H1 (cell line): ENCODE measurements at regions not wholly inside any gene's neighbourhood (a gene's known extent, or its start where the extent isn't known, plus 50 kb on each side); places are given as distances from the start of the nearest gene placed in this dataset.

ENCODE experiments used
- CTCF ChIA-PET: fragments of 300-600 bp; sonication (Branson Sonifier 250); formaldehyde crosslinking; loops from one replicate; lab custom pipeline; 2021; ENCODE audit not compliant: partially characterized antibody; lab: Charles Lee
- POLR2A ChIA-PET: fragments of 300-600 bp; sonication (Branson Sonifier 250); formaldehyde crosslinking; loops from one replicate; lab custom pipeline; 2021; ENCODE audit warnings: inconsistent platforms; ENCODE audit not compliant: partially characterized antibody; lab: Charles Lee
- DNase-seq, 2 experiments: peaks; one replicate each; pipeline versions ENCODE4 v3.0.0 to v3.0.0-alpha.2; 2010 to 2022; ENCODE audit warnings: low spot score in 2 of 2, low read depth in 1 of 2, mixed read lengths in 1 of 2
- FAIRE-seq: peaks from 2 replicates; lab custom pipeline; 2011; peaks lifted over from hg19 to GRCh38; lab: Jason Lieb, UNC
- H2AFZ ChIP-seq: 2 replicates; pipeline ENCODE4 v1.8.1; 2012; ENCODE audit warnings: low read length, inconsistent platforms
- H2AK5ac ChIP-seq: 2 replicates; pipeline ENCODE4 v1.6.1; 2013; ENCODE audit warnings: low read depth, low read length
- H2BK120ac ChIP-seq: replicated peaks from 2 replicates; pipeline ENCODE3; 2013; ENCODE audit warnings: low read depth, low read length, inconsistent platforms
- H2BK12ac ChIP-seq: 2 replicates; pipeline ENCODE4 v1.6.1; 2013; ENCODE audit warnings: low read depth, low read length
- H2BK15ac ChIP-seq: 2 replicates; pipeline ENCODE4 v1.6.1; 2013; ENCODE audit warnings: low read length
- H2BK20ac ChIP-seq: 2 replicates; pipeline ENCODE4 v1.6.1; 2013; ENCODE audit warnings: low read length
- H2BK5ac ChIP-seq: 2 replicates; pipeline ENCODE4 v1.6.1; 2013; ENCODE audit warnings: low read depth, low read length
- H3K14ac ChIP-seq: 2 replicates; pipeline ENCODE4 v1.6.1; 2013; ENCODE audit warnings: inconsistent platforms; ENCODE audit not compliant: insufficient read length
- H3K18ac ChIP-seq: 2 replicates; pipeline ENCODE4 v1.6.1; 2013; ENCODE audit warnings: low read length; ENCODE audit errors: extremely low read depth
- H3K23ac ChIP-seq: 2 replicates; pipeline ENCODE4 v1.6.1; 2013; ENCODE audit warnings: inconsistent platforms; ENCODE audit not compliant: insufficient read length
- H3K23me2 ChIP-seq: 2 replicates; pipeline ENCODE4 v1.6.1; 2013; ENCODE audit warnings: low read depth, low read length
- H3K27ac ChIP-seq: 2 replicates; pipeline ENCODE4 v1.6.1; 2011; ENCODE audit warnings: low read depth, low read length, inconsistent platforms
- H3K27me3 ChIP-seq, 4 experiments: replicated peaks in 1 of 4; 1 replicate in 1 of 4; 2 replicates in 3 of 4; pipeline versions ENCODE4 v1.6.1 to v1.8.1; 2011 to 2013; ENCODE audit warnings: low read length in 3 of 4, mild to moderate bottlenecking in 3 of 4, inconsistent platforms in 2 of 4, mixed read lengths in 2 of 4, moderate library complexity in 1 of 4; ENCODE audit not compliant: control insufficient read depth in 3 of 4, insufficient read depth in 3 of 4; ENCODE audit errors: extremely low read depth in 1 of 4
- H3K36me3 ChIP-seq, 4 experiments: 2 replicates each; pipeline versions ENCODE4 v1.6.1 to v1.8.1; 2011 to 2013; ENCODE audit warnings: mild to moderate bottlenecking in 4 of 4, low read length in 3 of 4, moderate library complexity in 2 of 4, control low read depth in 1 of 4, inconsistent platforms in 1 of 4; ENCODE audit not compliant: insufficient read depth in 4 of 4, control insufficient read depth in 2 of 4
- H3K4ac ChIP-seq: replicated peaks from 2 replicates; pipeline ENCODE3; 2013; ENCODE audit warnings: low read length, low read depth, mixed read lengths, inconsistent platforms; ENCODE audit not compliant: insufficient read length
- H3K4me1 ChIP-seq, 4 experiments: replicated peaks in 1 of 4; 1 replicate in 1 of 4; 2 replicates in 3 of 4; pipeline versions ENCODE4 v1.6.1 to v1.8.1; 2011 to 2013; ENCODE audit warnings: low read length in 3 of 4, inconsistent platforms in 2 of 4, mixed read lengths in 1 of 4; ENCODE audit not compliant: insufficient read depth in 4 of 4, control insufficient read depth in 3 of 4
- H3K4me2 ChIP-seq, 2 experiments: 2 replicates each; pipeline versions ENCODE4 v1.6.1 to v1.8.1; 2011 to 2013; ENCODE audit warnings: low read depth in 2 of 2, low read length in 2 of 2, control low read depth in 1 of 2, inconsistent platforms in 1 of 2, mild to moderate bottlenecking in 1 of 2; ENCODE audit not compliant: insufficient read depth in 1 of 2
- H3K4me3 ChIP-seq, 4 experiments: fragments of 200-600, 300-600 bp in 1 of 4; sonication (generic), shearing (Covaris generic), sonication (Bioruptor Twin) in 1 of 4; 2 replicates each; pipeline versions ENCODE4 v1.5.1 to v1.8.1; 2011 to 2016; ENCODE audit warnings: low read length in 4 of 4, low read depth in 3 of 4, control low read depth in 2 of 4, inconsistent platforms in 2 of 4, mild to moderate bottlenecking in 2 of 4, mixed read lengths in 1 of 4, moderate library complexity in 1 of 4; ENCODE audit not compliant: insufficient read depth in 2 of 4; ENCODE audit errors: extremely low read depth in 1 of 4
- H3K56ac ChIP-seq: replicated peaks from 2 replicates; pipeline ENCODE3; 2013; ENCODE audit warnings: low read depth, mild to moderate bottlenecking, mixed read lengths, low read length, inconsistent platforms; ENCODE audit not compliant: insufficient read length
- H3K79me1 ChIP-seq: 2 replicates; pipeline ENCODE4 v1.6.1; 2013; ENCODE audit warnings: low read depth, low read length, control low read depth
- H3K79me2 ChIP-seq, 2 experiments: 2 replicates each; pipeline versions ENCODE4 v1.6.1 to v1.8.1; 2012 to 2013; ENCODE audit warnings: low read length in 2 of 2, mild to moderate bottlenecking in 2 of 2, inconsistent platforms in 1 of 2; ENCODE audit not compliant: insufficient read depth in 2 of 2, control insufficient read depth in 1 of 2
- H3K9ac ChIP-seq, 4 experiments: replicated peaks in 1 of 4; 1 replicate in 1 of 4; 2 replicates in 3 of 4; pipeline versions ENCODE4 v1.6.1 to v1.8.1; 2011 to 2013; ENCODE audit warnings: low read depth in 3 of 4, low read length in 3 of 4, control low read depth in 2 of 4, mild to moderate bottlenecking in 2 of 4, moderate library complexity in 2 of 4, inconsistent platforms in 1 of 4; ENCODE audit errors: extremely low read depth in 1 of 4
- H3K9me3 ChIP-seq, 2 experiments: 2 replicates each; pipeline versions ENCODE4 v1.6.1 to v1.8.1; 2012 to 2013; ENCODE audit warnings: mild to moderate bottlenecking in 2 of 2, moderate library complexity in 2 of 2, control low read depth in 1 of 2, inconsistent platforms in 1 of 2, low read depth in 1 of 2, low read length in 1 of 2, mixed read lengths in 1 of 2; ENCODE audit not compliant: insufficient read depth in 2 of 2
- H4K20me1 ChIP-seq, 2 experiments: replicated peaks in 1 of 2; 2 replicates each; pipeline versions ENCODE3 to v1.8.1; 2011 to 2013; ENCODE audit warnings: inconsistent platforms in 2 of 2, low read length in 2 of 2, mild to moderate bottlenecking in 1 of 2; ENCODE audit not compliant: insufficient read depth in 2 of 2, control insufficient read depth in 1 of 2
- H4K5ac ChIP-seq: 2 replicates; pipeline ENCODE4 v1.6.1; 2013; ENCODE audit warnings: low read length, low read depth, mixed read lengths, inconsistent platforms; ENCODE audit not compliant: insufficient read length
- H4K8ac ChIP-seq: 2 replicates; pipeline ENCODE4 v1.8.0; 2013; ENCODE audit warnings: mild to moderate bottlenecking, moderate library complexity, low read length, inconsistent platforms; ENCODE audit not compliant: insufficient read depth; ENCODE audit errors: extremely low read depth
- H4K91ac ChIP-seq: replicated peaks from 2 replicates; pipeline ENCODE3; 2013; ENCODE audit warnings: low read length, mixed read lengths, inconsistent platforms; ENCODE audit not compliant: insufficient read length
- CHD1 ChIP-seq: IDR thresholded peaks from 2 replicates; pipeline ENCODE4 v1.6.1; 2012; ENCODE audit warnings: low read depth, low read length, improper control_type of control experiment
- E2F6 ChIP-seq: IDR thresholded peaks from 2 replicates; pipeline ENCODE4 v1.6.1; 2012; ENCODE audit warnings: inconsistent platforms
- TAF7 ChIP-seq: optimal IDR thresholded peaks from 2 replicates; pipeline ENCODE3; 2011; ENCODE audit warnings: low read depth, mild to moderate bottlenecking, inconsistent platforms, low read length, moderate library complexity, borderline replicate concordance
- TEAD4 ChIP-seq: IDR thresholded peaks from 2 replicates; pipeline ENCODE4 v1.6.1; 2012; ENCODE audit warnings: low read depth, low read length, inconsistent platforms, mixed read lengths
- whole genome bisulfite sequencing, 2 experiments: shearing (Covaris generic) in 1 of 2; methylation state at CpG; one replicate each; pipeline versions ENCODE4 v1.1.6 to v1.1.7; 2013 to 2015; ENCODE audit warnings: low lambda C conversion rate in 2 of 2, mixed read lengths in 2 of 2, inconsistent platforms in 1 of 2, low coverage in 1 of 2, missing lambda C conversion rate in 1 of 2; ENCODE audit not compliant: insufficient replicate concordance in 2 of 2, insufficient coverage in 1 of 2, insufficient read length in 1 of 2; ENCODE audit errors: extremely low coverage in 1 of 2, missing lambda C conversion rate in 1 of 2; 5-methylcytosine and 5-hydroxymethylcytosine counted together

GRCh38 chr6:163687075-163687474 is 272.6 kb downstream of the QKI start:
- no peaks in the 10 kb centered on the region for H3K27me3 ChIP-seq
- no peak overlapping the region for H2BK5ac ChIP-seq
- no peaks in the 10 kb centered on the region for H3K79me1 ChIP-seq
- no peak for TF ChIP-seq TAF7
- no peak for TF ChIP-seq E2F6
- TF ChIP-seq TEAD4 = no peak
- no peak for TF ChIP-seq CHD1
- TF ChIP-seq, all 59 proteins: peak for 0
- ChIA-PET CTCF (no interaction called here), POLR2A (interaction anchor here (0.5 kb wide), 1 partner anchor 110 kb away, joined by 4 read pairs; no protein-coding TSS in a partner anchor)
- Histone ChIP-seq H3K4me2 (no peak overlapping the region), H3K14ac (no peak overlapping the region), H3K9ac (no peak overlapping the region), H3K18ac (no peak overlapping the region), H2AFZ (no peak overlapping the region), H4K8ac (no peak overlapping the region), H3K4me3 (no peak overlapping the region), H2BK120ac (no peak overlapping the region), H2BK12ac (no peak overlapping the region), H2AK5ac (no peak overlapping the region), H2BK15ac (no peak overlapping the region), H3K23ac (no peak overlapping the region), H3K27ac (no peak overlapping the region), H3K79me2 (no peaks in the 10 kb centered on the region), H4K20me1 (no peaks in the 10 kb centered on the region), H3K56ac (no peak overlapping the region), H3K23me2 (no peaks in the 10 kb centered on the region), H2BK20ac (no peak overlapping the region), H3K4me1 (no peaks in the 10 kb centered on the region), H4K91ac (no peak overlapping the region), H4K5ac (no peak overlapping the region), H3K36me3 (no peaks in the 10 kb centered on the region; a peak in 1 of 8 replicates), H3K4ac (no peak overlapping the region), H3K9me3 (no peaks in the 10 kb centered on the region)
- 100% methylated on average over 2 of the region's 2 CpGs; no CpG with 5 or more reads in 1 of the 2 experiments for WGBS, 2 experiments
- DNase-seq = no peak
- FAIRE-seq = no peak
